GM21529 (cell line): ENCODE measurements at regions not wholly inside any gene's neighbourhood (a gene's known extent, or its start where the extent isn't known, plus 50 kb on each side); places are given as distances from the start of the nearest gene placed in this dataset.
"Not testable (repeated sequence)": the region's sequence is repeated elsewhere in the genome, so short reads cannot be mapped to it uniquely, and the experiment has no call there.

Experiments
- ATAC-seq: cut with Tn5 transposase; IDR thresholded peaks from one replicate; pipeline ENCODE4 v1.9.1; 2021; ENCODE audit not compliant: unreplicated experiment

DNA sequence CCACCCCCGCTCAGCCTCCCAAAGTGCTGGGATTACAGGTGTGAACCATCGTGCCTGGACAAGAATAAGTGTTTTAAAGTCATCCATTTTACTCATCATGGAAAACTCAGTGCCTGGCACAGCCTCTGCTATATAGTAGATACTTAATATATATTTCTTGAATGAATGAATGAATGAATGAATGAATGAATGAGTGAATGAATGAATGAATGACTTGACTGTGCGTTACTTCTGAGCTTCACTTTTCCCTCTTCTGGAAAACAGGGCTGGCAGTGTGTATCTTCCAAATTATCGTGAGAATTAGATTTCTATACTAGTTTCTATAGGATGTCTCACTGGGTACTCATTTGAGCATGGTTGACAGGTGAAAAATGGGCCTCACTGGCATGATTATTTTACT, 307.3 kb upstream of the ERCC4 start:
- no peak for ATAC-seq

DNA sequence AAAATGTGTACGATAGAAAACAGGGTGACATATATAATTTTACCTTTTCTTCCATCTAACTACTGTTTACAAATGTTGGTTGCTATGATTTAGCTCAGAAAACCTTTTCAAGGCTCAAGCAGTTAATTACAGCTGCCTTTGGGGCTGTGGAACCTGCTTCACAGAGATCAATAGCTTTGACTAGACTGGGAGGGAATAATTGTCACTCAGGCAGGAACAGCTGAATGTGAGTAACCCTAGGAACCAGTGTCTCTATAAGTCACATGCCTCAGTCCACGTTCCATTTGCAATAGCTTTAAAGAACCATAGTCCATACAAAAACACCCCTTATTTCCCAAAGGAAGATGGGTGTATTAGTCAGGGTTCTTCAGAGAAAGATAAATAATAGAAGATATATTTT, 306.8 kb upstream of the ERCC4 start:
- ATAC-seq: no peak

DNA sequence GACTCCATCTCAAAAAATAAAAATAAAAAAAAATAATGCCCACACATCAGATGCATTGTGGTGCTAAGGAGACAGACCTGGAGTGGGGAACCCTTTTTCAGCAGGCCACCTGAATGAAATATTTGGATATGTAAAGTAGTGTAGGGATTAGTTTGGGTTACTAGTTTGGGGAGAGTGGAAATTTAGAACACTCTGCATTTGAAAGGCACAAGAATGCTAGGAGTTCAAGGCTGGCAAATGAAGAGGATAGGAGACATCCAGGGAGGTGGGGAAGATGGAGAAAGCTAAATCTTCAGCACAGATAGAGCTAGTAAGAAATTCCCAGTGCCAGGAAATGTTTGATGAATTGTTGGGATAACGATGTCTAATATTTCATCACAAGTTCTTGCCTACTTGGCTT, 298.3 kb upstream of the ERCC4 start:
- no peak for ATAC-seq

DNA sequence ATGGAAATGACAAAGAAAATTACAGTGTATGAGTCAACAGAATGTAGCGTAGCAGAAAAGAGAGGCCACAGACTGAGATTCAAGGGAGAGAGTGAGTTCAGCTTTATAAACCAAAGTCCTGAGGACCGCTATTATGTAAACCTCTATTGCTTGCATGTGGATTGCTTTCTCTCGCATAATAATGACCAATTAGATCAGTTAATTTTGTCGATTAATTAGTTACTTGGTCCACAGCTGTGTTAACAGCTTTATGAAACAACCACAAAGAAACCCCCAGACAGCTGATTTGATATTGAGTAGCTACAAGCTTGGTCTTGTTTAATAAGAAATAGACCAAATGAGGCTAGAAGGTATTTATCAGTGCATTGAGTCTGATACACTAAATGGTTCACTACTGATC, 291.8 kb upstream of the ERCC4 start:
- no peak for ATAC-seq

DNA sequence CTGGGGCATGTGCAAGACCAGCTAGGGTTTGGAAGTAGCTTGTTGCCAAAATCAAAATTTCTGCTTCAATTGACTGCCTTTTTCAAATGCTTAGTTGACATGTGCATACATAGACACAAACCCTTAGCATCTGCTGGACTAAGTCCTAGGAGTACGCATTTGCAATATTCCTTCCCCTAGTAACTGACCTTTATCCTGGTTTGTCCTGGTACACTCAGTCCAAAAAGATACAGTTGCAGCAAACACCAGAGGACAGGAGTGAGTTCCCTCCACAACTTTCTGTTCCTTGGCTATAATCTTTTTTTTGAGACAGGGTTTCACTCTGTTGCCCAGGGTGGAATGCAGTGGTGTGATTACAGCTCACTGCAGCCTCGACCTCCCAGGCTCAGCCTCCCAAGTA, 290.2 kb upstream of the ERCC4 start:
- ATAC-seq: no peak

DNA sequence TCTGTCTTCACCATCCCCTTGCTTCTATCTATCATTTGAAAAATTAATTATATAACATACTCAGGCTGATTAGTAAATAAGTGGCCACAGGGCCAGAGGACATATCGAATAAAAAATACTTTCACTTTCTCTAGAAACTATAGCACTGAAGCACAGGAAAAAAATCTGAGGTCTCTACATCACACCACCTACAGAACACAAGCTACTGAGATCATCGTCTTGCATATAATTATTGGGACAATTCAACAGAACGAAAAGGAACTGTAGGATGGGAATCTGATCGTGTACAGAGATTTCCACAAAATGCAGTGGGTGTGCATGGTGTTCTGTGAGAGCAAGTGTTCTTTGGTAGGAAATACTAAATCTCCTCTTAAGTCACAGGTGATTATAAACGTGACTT, 289.6 kb upstream of the ERCC4 start:
- ATAC-seq: no peak

DNA sequence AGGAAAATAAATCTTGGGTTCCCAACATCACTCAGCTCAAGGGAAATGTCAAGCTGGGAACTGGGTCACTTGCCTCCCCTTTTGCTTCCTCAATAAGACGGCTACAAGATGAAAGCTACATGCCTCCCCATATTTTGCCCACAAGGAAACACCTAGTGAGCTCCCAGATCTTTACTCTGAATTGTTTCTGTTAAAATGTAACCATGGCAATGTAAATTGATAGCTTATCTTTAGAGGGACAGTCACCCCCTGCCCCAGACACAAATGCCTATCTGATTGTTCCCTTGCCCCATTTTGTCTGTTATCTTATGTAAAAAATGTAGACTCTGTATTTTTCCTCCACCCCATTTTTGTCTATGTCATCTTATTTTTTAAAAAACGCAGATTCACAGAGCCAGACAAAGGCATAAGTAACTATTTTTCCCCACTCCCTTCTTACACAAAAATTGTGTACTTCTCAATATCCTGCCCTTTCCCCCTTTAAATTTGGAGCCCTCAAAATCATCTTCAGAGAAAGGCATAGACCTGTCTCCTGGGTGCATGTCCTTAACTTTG, 288.7 kb upstream of the ERCC4 start:
- no peak for ATAC-seq

DNA sequence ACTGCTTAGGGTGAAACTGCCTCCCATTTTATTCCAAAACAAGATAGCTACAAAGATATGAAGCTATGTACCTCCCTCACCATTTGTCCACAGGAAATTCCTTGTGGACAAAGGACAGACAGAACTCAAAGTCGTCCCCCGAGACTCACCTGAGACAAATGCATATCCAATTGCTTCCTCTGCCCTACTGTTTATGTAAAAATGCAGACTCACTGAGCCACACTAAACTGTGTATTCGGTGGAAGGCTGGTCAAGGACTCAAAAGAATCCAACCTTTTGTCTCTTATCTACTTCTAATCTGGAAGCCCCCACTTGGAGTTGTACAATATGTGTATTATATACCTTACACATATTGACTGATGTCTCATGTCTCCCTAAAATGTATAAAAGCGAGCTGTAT, 288.0 kb upstream of the ERCC4 start:
- no peak for ATAC-seq

DNA sequence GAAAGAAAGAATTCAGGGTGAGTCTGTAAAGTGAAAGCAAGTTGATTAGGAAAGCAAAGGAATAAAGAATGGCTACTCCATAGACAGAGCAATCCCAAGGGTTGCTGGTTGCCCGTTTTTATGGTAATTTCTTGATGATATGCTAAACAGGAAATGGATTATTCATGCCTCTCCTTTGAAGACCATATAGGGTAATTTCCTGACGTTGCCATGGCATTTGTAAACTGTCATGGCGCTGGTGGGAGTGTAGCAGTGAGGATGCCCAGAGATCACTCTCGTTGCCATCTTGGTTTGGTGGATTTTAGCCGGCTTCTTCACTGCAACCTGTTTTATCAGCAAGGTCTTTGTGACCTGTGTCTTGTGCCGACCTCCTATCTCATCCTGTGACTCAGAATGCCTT, 287.4 kb upstream of the ERCC4 start:
- ATAC-seq: not testable (repeated sequence)

DNA sequence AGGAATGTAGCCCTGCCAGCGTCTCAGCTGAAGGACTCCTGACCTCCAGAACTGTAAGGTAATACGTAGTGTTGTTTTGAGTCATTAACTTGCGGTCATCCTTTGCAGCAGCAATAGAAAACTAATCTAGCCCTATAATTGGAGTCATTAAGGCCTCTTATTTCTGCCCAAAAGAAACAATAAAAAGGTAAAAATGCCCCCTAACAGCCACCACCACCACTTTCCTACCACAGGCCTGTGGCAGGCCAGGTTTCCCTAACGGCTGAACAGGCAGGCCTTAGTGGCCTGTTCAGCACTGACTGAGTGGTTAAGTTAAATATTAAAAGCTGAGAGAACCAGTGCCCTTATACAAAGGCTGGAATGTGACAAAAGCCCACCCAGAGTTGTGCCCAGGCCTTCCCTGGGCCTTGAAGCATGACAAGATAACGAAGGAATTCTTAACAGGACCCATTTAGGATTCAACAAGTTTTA, 286.5 kb upstream of the ERCC4 start:
- no peak for ATAC-seq

DNA sequence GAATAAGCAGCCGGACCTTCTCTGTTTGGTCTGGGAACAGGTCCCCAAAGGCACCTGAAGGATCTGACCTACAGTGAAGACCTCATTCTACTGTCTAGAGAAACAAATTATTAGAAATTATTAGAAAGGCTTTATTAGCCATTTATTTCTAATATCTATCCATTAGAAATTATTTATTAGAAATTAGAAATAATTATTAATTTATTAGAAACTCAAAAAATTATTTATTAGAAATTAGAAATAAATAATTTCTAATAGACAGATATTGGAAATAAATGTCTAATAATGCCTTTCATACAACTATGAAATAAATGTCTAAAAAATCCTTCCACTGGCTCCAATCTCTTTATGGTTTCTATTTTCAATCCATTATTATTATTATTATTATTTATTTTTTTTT, 285.7 kb upstream of the ERCC4 start:
- no peak for ATAC-seq

DNA sequence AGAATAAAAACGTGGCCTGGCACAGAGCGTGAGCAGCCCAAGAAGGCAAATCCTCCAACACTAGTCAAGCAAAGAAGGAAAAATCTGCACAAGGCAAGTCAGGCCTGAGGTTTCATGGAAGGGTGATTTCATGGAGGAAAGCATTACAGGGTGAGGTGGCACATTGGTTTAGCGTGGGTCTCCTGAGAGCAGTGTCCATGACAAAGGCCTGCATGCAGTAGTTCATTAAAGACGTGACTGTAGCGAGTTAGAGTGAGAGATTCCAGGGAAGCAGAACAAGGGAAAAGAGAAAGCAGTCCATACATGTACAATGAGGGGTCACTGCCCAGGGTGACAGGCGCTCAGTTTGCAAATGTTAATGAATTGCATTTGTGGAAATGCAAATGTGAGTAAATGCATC, 285.0 kb upstream of the ERCC4 start:
- ATAC-seq: no peak

DNA sequence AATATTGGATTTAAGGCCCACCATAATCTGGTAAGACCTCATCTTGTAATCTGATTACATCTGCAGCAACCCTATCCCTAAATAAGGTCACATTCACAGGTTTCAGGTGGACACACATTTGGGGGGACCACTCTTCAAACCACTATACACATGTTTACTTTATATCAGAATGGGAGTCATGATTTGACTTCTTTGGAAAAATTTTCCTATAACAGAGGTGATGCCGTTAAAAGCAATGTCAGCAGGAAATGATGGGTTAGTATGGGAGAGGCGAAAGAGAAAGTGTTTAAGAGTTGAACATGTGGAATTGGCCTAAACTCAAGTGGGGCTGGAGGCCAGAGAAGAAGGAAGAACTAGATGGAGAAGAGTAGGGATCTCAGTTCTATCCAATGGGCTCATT, 281.7 kb upstream of the ERCC4 start:
- ATAC-seq: no peak

DNA sequence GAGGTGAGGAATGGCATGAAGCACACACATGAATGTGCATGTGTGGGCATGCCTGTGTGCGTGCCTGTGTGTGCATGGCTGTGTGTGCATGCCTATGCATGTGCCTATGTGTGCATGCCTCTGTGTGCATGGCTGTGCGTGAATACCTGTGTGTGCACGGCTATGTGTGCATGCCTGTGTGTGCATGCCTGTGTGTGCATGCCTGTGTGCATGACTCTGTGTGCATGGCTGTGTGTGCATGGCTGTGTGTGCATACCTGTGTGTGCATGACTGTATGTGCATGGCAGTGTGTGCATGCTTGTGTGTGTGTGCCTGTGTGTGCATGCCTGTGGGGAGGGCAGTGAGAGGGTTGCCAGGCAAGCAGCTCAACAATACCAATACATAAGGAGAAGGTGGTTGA, 276.5 kb upstream of the ERCC4 start:
- no peak for ATAC-seq

DNA sequence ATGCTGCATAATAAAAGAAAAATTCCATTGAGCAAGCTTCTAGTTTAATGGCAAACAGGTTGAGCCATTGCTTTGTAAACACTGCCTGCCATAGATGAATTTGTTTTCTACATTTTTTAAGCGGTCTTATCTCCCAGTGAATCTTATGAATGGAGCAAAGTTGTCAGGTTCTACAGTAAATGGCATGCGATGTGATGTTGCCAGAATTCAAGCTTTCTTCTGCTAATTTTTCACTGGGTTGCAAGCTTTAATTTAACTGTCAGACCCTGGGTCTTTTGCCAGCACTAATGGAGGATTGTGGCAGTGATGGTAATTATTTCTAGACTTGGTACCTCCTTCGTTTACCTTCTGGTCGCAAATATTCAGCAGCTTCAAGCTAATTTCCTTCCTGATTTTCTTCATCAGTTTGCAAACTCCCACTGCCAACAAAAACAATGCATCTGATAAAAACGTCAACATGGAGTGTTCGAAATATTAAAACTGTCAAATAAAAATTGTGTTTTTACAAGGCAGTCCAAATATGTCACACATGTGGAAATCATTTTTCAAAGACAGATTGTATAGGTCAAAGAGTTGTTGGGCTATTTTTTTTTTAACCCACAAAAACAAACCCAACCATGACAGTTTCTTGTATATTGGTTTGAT, 274.2 kb upstream of the ERCC4 start:
- ATAC-seq: no peak

DNA sequence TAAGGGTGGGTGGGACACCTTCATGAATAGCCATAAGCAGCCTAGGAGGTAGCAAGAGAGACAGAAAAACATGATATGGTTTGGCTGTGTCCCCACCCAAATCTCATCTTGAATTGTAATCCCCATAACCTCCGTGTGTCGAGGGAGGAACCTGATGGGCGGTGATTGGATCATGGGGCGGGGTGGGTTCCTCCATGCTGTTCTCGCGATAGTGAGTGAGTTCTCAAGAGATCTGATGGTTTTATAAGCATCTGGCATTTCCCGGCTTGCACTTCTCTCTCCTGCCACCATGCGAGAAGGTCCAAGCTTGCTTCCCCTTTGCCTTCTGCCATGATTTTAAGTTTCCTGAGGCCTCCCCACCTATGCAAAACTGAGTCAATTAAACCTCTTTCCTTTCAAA, 259.1 kb upstream of the ERCC4 start:
- ATAC-seq: no peak

DNA sequence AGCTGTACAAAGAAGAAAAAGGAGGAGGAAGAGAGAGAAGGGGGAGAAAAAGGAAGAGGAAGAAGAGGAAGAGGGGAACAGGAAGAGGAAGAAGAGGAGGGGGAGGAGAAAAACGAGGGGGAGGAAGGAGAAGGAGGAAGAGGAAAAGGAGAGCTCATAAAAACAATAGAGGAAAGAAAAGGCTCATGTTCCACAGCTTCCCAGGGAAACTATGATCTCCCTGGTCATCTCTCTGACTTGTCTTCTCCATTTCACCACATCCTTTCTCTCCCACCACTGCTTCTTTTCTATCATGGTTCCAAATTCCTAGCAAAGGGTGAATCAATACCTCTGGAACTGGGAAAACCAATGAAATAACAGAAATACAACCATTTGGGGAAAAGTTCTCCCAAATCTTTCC, 254.1 kb upstream of the ERCC4 start:
- ATAC-seq: no peak

DNA sequence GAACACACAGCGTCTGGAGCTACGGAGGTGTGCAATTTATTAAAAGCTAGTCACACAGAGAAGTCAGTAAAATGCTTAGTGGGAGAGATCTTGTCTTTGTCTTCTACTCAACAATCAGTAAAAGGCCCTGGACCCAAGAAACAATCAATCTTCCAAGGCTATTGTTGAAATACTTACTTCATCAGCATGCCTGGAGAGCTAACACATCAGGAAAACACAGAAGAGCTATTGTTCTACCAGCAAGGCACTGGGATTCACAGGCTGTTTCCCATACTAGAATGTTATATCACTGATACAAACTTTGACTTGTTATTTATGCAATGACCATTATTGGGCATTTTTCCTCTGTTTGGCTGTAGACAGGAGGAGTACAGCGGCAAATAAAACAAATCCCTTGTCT, 247.8 kb upstream of the ERCC4 start:
- no peak for ATAC-seq

DNA sequence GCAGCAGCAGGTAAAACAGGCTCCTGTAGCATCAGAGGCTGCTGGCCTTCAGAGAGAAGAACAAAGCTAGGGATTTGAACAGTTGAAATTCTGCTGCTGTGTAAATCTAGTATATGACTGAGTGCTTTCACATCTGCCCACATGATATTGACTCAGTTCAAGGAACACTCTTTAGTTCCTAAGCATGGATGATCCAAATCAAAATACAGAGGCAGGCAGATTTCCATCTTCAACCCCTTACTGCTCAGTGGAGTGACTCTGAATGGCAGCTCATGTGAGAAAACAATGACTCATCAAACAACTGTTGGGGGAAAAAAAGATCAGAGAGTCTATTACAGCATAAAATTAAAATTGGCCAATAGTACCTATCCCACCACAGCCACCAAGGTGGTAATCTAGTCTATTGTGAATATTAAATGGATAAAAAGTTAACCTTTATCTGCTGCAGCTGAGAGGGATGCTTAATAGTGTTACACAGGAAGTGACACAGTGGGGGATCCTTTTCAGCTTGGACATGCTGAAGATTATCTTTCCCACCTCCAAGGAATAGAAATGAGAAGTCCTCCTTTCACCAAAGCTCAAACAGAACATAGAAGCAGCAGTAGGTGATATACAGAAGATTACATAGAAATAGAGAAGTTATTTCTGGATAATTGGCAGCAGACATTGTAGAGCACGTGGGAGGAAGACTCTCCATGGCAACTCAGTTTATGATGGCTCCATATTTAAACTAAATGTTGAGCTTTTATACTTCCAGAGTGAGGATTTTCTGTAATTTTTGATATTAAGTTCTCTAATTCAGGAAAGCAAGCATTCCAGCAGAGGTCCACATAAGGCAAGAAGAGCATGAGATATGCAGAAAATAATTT, 239.7 kb upstream of the ERCC4 start:
- no peak for ATAC-seq

DNA sequence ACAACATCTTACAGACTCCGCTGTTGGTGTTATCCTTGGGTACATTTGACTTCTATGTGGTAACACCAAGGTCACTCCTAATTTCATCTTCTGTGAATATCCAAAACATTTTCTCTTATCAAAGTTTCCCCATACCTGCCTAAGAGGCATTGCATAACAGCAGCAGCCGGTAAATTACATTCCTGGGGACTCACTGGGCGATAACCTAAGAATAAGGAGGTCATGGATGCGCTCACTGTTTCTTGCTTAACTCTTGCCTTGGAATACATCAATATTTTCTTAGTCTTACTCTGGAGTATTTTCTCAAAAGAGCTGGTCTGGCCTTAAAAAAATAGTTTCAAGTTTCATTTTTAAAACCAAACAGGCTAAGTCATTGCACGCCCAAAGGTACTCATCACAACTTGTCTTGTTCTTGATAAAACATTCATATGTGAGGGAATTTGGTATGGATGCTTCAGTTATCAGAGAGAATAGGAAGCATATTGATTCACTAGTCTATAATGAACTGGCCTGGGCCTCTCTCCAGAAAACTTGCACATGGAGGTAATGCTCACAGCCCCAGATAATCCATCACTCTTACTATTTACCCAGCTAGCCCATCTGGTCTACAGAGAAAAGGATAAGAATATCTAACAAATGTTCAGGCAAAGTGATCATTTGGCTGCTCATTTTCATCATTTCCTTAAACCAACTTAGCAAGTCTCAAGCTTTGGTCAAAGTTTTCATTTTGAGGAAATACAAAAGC, 235.0 kb upstream of the ERCC4 start:
- no peak for ATAC-seq

DNA sequence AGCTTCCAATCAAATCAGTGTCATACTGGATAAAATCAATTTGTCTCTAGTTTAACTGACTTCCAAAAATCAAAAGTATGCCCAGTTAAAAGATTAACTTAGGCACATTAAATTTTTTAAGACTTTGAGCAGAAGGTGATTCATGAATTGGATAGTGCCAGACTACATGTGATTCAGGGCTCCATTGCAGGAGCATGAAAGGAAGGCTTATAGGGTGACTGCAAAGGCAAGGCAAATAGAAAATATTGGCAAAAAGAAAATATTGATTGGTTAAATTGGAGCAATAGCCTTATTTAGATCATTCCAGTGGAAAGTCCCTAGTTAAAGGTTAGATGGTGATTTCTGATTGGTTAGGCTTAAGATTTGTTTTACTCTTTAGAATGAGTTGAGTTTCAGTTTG, 223.9 kb upstream of the ERCC4 start:
- ATAC-seq: no peak

DNA sequence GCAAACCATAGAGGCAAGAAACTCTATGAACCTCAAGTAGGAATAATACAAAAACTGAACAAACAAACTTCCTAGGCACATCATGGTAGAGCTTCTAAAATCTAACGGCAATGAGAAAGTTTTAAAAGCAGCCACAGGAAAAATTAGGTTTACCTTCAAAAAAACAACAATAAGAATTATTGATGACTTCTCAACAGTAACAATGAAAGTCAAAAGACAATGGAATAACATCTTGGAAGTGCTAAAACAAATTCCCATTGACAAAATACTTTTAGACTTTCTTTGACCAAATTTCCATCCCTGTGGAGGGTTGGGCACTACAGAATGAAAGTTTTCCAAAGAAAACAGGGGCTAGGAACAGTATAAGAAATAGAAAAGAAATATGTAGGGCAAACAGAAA, 222.9 kb upstream of the ERCC4 start:
- ATAC-seq: no peak
